ACC112 (cell line): ENCODE measurements at regions not wholly inside any gene's neighbourhood (a gene's known extent, or its start where the extent isn't known, plus 50 kb on each side); places are given as distances from the start of the nearest gene placed in this dataset.

ENCODE experiments used
- H2AFZ ChIP-seq: fragments of 200-600 bp; sonication (generic); one replicate; pipeline ENCODE4 v1.6.0; 2017; ENCODE audit warnings: antibody characterized with exemption, low read length; ENCODE audit not compliant: unreplicated experiment
- H3K27ac ChIP-seq: fragments of 200-600 bp; sonication (generic); 2 replicates; pipeline ENCODE4 v1.5.1; 2014; ENCODE audit warnings: low read depth, mild to moderate bottlenecking, antibody characterized with exemption, low read length, moderate library complexity
- H3K27me3 ChIP-seq: fragments of 200-600 bp; sonication (generic); 2 replicates; pipeline ENCODE4 v1.6.1; 2014; ENCODE audit warnings: mild to moderate bottlenecking, antibody characterized with exemption, low read length, moderate library complexity, mixed read lengths; ENCODE audit not compliant: insufficient read depth
- H3K36me3 ChIP-seq: fragments of 200-600 bp; sonication (generic); 2 replicates; pipeline ENCODE4 v1.6.1; 2016; ENCODE audit warnings: mild to moderate bottlenecking, antibody characterized with exemption, low read length, moderate library complexity, mixed read lengths; ENCODE audit not compliant: insufficient read depth
- H3K4me1 ChIP-seq: fragments of 200-600 bp; sonication (generic); one replicate; pipeline ENCODE4 v1.6.1; 2016; ENCODE audit warnings: low read length, mixed read lengths; ENCODE audit not compliant: insufficient read depth, unreplicated experiment, control insufficient read depth
- H3K4me3 ChIP-seq: fragments of 200-600 bp; sonication (generic); 2 replicates; pipeline ENCODE4 v1.5.1; 2014; ENCODE audit warnings: mild to moderate bottlenecking, low read depth, low read length
- H3K79me2 ChIP-seq: fragments of 200-600 bp; sonication (generic); one replicate; pipeline ENCODE4 v1.6.0; 2016; ENCODE audit warnings: low read length; ENCODE audit not compliant: control insufficient read depth, unreplicated experiment, insufficient read depth

DNA sequence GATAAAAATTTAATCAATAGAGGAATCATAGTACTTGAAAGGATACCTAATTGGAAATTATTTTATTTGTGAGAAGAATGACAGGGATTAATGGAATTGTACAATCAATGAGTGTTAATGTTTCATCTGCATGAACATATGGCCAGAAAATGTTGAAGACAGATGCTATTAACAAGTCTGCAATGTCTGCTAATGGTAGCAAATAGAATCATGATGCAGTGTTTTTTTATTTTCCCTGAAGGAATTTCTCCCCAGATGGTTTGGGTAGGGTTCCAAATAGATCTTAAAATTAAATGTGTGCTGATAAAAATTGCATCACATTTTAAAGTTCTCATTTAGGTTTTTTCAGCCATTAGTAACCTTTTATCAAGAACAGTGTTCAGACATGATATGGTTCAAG, 291.3 kb upstream of the TRAM1L1 start:
- H3K27ac ChIP-seq = no peak overlapping the region

DNA sequence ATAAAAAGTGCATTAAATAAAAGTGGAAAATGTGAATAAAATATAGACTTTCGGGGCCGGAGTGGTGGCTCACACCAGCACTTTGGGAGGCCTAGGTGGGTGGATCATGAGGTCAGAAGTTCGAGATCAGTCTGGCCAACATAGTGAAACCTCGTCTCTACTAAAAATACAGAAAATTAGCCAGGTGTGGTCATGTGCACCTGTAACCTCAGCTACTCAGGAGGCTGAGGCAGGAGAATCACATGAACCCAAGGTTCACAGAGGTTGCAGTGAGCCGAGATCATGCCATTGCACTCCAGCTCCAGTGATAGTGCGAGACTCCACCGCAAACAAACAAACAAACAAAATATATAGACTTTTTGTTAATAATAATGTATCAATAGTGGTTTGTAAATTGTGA, 293.6 kb upstream of the TRAM1L1 start:
- no peaks in the 10 kb centered on the region for H3K79me2 ChIP-seq
- no peaks in the 10 kb centered on the region for H3K4me1 ChIP-seq
- H3K27me3 ChIP-seq = no peaks in the 10 kb centered on the region
- no peak overlapping the region for H3K4me3 ChIP-seq
- no peak overlapping the region for H3K27ac ChIP-seq
- H3K36me3 ChIP-seq = no peaks in the 10 kb centered on the region
- no peak overlapping the region for H2AFZ ChIP-seq

More for the DNA sequence above, 291.3 kb upstream of the TRAM1L1 start:
- Histone ChIP-seq H2AFZ (no peak overlapping the region), H3K27me3 (no peaks in the 10 kb centered on the region), H3K4me3 (no peak overlapping the region), H3K4me1 (no peaks in the 10 kb centered on the region), H3K36me3 (no peaks in the 10 kb centered on the region), H3K79me2 (no peaks in the 10 kb centered on the region)

DNA sequence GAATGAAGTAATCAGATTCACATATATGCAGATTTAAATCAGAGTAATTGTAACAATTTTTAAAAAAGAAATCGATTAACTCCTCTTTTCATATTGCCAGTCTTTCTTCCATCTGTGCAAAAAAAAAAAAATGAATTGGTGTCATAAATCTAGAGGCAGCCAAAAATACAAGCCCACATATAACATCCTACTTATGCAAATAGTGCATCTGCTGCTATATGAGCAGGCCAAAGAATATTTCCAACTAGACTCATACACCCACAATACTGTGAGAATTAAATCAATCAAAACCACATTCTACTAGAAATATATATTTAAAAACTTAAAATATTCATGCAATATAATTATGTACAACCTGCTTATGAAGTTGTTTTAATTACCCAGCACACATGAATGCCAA, 298.1 kb upstream of the TRAM1L1 start:
- Histone ChIP-seq H3K27me3 (no peaks in the 10 kb centered on the region), H3K36me3 (no peaks in the 10 kb centered on the region), H3K27ac (no peak overlapping the region), H3K4me3 (no peak overlapping the region), H3K79me2 (no peaks in the 10 kb centered on the region), H2AFZ (no peak overlapping the region), H3K4me1 (no peaks in the 10 kb centered on the region)

DNA sequence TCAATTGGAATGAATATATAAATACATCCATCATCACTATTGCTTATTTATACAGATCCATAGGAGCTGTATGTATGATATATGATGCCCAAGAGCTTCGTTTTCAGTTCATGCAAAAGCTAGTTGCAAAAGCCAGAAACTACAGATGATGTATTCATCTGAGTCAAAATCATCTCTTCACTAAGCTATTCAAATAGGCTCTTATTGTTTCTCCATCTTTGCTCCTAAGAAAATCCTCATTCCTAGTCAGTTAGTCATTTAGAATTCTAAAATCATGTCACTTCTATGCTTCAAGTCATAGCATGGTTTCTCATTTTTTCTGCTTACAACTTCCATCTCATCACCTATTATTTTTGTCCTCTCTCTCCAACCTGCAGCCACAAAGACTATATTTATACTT, 300.1 kb upstream of the TRAM1L1 start:
- no peaks in the 10 kb centered on the region for H3K27me3 ChIP-seq
- no peaks in the 10 kb centered on the region for H3K4me1 ChIP-seq
- no peaks in the 10 kb centered on the region for H3K36me3 ChIP-seq
- no peak overlapping the region for H2AFZ ChIP-seq
- H3K27ac ChIP-seq = no peak overlapping the region
- no peak overlapping the region for H3K4me3 ChIP-seq
- H3K79me2 ChIP-seq = no peaks in the 10 kb centered on the region

DNA sequence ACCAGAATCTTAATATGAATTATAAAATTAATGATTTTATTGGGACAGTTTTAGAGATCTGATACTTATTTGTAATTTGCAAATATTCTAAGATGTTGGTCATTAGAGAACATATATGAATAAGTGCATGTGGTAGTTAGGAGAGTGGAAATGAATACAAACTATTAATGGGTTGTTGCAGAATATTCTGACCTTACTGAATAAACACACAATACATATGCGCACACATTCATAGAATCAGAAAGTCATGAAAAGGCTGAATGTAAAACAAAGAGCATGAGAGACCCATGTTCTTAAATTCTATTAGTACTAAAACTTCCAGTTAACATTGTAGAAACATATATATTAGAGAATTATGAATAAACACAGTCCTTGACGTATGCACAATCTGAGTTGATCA, 301.7 kb upstream of the TRAM1L1 start:
- Histone ChIP-seq H3K79me2 (no peaks in the 10 kb centered on the region), H3K4me3 (no peak overlapping the region), H2AFZ (no peak overlapping the region), H3K27me3 (no peaks in the 10 kb centered on the region), H3K36me3 (no peaks in the 10 kb centered on the region), H3K27ac (no peak overlapping the region), H3K4me1 (no peaks in the 10 kb centered on the region)

DNA sequence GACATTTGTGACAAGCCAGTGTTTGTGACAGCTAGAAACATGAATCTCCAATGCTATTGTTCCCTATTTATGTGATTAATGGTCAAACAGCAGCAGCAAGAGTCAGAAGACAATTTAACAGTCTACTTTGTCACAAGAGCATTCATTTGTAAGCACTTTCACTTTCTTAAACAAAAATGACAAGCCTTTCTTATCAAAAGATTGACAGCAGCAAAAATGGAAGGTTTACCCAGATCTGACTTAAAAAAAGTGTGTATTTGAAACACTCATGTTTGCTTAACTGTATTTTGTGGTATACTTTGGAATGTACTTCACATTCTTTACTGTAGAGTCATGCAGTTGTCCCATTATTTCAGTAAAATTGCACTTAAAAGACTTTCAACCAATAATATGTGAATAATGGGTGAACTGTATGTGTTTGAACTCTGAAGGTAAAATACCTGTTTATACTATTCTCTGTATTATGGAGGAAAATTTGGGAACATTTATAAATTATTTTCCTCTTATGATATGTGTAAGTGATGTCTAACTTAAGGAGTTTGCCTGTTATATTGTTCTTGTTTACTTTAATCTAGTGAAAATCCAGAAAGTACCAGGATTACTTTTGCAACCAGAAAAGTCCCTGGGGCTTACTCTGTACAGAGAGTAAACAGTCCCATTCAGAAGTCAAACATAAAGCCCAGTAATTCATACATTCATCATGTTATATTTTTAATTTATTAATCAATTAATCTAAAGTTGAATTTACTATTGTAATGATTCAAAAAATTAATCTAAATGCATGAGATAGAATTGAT, 314.9 kb upstream of the TRAM1L1 start:
- H3K79me2 ChIP-seq = no peaks in the 10 kb centered on the region
- H3K4me3 ChIP-seq = peak overlapping the region; percentile 67

DNA sequence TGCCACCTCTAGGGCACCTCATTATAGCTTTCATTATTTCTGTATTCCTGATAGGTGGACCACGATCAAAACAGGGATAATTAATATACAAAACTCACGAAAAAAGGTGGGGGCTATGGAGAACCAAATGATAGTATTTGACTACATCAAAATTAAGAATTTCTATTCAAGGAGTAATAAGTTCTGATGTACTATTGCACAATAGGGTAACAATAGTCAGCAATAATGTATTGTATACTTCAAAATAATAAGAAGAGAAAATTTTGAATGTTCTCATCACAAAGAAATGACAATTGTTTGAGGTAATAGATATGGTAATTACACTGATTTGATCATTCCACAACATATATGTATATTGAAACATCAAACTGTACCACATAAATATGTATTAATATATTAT, 327.3 kb upstream of the TRAM1L1 start:
- no peaks in the 10 kb centered on the region for H3K27me3 ChIP-seq
- no peak overlapping the region for H2AFZ ChIP-seq
- H3K4me1 ChIP-seq = no peaks in the 10 kb centered on the region
- H3K36me3 ChIP-seq = no peaks in the 10 kb centered on the region
- H3K79me2 ChIP-seq = no peaks in the 10 kb centered on the region
- H3K27ac ChIP-seq = no peak overlapping the region
- no peak overlapping the region for H3K4me3 ChIP-seq

More for the DNA sequence above, 314.9 kb upstream of the TRAM1L1 start:
- Histone ChIP-seq H2AFZ (peak overlapping the region; percentile 51), H3K4me1 (peaks cover 8% of the 10 kb centered on the region), H3K27me3 (no peaks in the 10 kb centered on the region), H3K36me3 (no peaks in the 10 kb centered on the region), H3K27ac (peak overlapping the region; percentile 62)

DNA sequence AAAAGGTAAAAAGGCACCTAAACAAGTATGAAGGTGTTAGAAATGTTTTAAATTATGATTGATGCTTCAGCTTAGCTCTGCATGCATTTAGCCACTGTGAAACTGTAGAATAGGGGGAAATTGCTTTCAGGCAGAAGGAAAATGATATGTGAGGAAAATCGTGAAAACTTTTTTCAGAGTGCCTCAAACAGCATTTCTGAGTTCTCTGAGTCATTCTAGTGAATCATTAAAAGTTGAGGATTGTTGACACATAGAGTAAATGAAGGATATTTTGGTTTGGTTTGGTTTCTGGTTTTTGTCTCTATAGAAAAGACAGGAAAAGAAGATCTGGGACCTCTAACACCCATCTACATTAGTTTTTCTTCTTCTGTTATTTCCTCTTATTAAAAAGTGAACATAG, 332.5 kb upstream of the TRAM1L1 start:
- H3K79me2 ChIP-seq = no peaks in the 10 kb centered on the region
- H3K27ac ChIP-seq = no peak overlapping the region
- H3K36me3 ChIP-seq = no peaks in the 10 kb centered on the region
- no peaks in the 10 kb centered on the region for H3K4me1 ChIP-seq
- no peak overlapping the region for H3K4me3 ChIP-seq
- H3K27me3 ChIP-seq = no peaks in the 10 kb centered on the region
- no peak overlapping the region for H2AFZ ChIP-seq

DNA sequence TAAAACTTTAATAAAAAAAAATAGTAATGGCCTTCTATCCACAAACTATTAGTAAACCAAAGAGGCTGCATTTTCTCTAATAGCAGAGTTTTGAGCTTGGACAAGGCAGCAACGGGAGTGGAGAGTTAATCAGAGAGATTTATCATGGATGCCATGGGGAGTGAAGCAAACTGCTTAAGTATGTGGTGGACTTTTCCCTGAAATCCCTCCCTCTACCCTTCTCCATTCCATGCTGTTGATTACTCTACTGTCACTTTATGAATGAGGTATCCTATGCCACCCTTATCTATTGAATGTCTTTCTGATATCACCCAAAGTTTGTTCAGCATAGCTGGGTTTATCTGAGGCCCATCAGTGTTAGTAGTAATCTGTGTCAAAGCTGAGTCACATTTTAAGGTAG, 335.6 kb upstream of the TRAM1L1 start:
- Histone ChIP-seq H3K27ac (no peak overlapping the region), H3K36me3 (no peaks in the 10 kb centered on the region), H3K4me3 (no peak overlapping the region), H3K79me2 (no peaks in the 10 kb centered on the region), H3K4me1 (no peaks in the 10 kb centered on the region), H2AFZ (no peak overlapping the region), H3K27me3 (no peaks in the 10 kb centered on the region)

DNA sequence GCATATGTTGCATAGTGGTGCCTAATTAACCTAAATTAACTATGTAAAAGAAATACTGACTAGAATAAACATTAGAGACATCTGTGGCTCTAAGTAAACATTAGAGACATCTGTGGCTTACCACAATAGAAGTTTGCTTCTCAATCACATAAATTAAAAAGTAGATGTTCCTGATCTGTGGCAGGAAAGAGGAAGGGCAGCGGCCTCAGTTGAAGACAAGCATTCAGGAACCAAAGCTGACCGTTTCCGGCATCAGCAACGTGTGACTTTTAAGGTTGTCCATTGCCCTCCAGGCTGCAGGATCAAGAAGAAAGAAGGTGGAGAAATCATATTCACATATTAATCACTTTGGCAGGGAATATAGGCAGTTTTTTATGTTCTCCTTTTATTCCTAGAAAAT, 336.3 kb upstream of the TRAM1L1 start:
- Histone ChIP-seq H3K36me3 (no peaks in the 10 kb centered on the region), H3K27ac (no peak overlapping the region), H3K4me3 (no peak overlapping the region), H3K27me3 (no peaks in the 10 kb centered on the region), H2AFZ (no peak overlapping the region), H3K79me2 (no peaks in the 10 kb centered on the region), H3K4me1 (no peaks in the 10 kb centered on the region)

DNA sequence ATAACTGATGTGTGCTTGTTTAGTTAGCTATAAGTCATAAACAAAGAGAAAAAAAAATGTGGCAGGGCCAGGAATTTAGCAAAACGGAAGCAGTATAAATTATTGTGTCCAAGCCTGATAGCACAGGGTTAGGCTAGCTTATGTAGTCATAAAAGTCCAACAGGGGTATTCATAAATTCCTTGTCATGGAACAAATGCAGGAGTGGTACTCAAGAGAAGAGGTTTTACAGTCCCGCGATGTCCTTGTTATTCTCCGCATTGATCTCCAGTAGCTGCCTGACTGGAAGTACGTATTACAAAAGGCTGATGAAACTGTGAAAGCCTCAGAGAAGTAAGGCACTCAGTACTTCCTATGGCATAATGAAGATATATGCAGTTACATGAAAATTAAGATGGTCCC, 336.9 kb upstream of the TRAM1L1 start:
- Histone ChIP-seq H3K4me3 (no peak overlapping the region), H2AFZ (no peak overlapping the region), H3K27me3 (no peaks in the 10 kb centered on the region), H3K36me3 (no peaks in the 10 kb centered on the region), H3K79me2 (no peaks in the 10 kb centered on the region), H3K27ac (no peak overlapping the region), H3K4me1 (no peaks in the 10 kb centered on the region)
